NCI-H2107 treated with DMSO at 0.1 percent for 48 hours (cell line): ENCODE measurements at regions not wholly inside any gene's neighbourhood (a gene's known extent, or its start where the extent isn't known, plus 50 kb on each side); places are given as distances from the start of the nearest gene placed in this dataset.
"Not testable (repeated sequence)": the region's sequence is repeated elsewhere in the genome, so short reads cannot be mapped to it uniquely, and the experiment has no call there.

Source experiments
- DNase-seq: peaks from one replicate; lab custom pipeline; 2025; ENCODE audit not compliant: unreplicated experiment; lab: John Stamatoyannopoulos, UW

DNA sequence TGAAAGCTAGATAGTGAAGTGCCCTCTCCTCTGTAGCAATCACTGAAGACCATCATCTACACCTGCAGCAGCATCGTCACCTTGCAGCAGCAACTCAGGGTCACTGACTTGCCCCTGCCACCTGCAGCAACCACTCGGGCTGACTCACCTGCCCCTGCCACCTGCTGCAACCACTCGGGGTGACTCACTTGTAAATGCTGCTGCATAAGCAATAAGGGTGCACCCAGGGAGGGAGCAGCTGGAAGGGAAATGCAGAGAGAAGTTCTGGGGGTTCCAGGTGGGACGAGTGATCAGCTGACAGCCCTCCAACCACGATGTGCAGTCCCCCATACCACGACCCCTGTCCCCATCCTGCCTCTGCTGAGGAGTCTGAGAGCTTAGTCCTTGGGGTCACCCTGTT, 357.1 kb upstream of the SFSWAP start:
- DNase-seq = no peak

DNA sequence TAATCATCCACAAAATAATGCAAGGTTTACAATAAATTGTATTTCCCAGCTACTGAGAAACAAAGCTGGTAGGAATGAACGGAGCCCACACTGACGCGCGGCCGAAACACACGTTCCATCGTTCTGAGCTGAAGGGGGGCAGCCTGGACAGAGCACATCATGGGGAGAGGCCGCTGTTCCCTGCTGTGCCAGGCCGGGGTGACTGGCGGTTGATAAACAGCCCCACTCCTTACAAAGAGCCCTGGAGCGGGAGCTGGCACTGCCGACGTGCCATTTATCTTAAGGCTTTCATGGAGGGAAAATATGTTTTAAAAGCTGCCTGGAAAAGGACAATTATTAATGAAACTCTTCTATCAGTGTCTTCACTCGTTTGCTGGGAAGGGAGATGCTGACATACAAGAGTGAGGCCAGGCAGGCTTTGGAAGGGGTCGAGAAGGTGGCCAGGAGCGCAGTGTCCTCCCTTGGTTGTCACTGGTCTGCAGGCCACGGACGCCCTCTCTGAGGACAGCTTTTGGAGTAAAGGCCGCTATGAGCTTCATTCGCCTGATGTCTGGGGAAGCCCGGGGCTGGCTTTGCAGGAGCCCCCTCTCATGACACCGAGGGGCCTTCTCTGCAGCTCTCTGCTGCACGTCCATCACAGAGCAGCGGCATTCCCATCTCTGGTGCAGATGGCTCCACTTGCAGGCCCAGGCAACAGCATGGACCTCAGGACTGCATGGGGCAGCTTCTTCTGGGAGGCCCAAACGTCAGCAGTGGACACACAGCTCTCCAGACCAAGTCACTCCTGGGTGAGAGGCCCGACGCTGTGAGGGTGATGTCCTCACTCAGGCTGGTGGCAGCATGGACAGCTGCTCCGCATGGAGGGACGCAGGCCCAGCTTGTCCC, 355.3 kb upstream of the SFSWAP start:
- DNase-seq = no peak

DNA sequence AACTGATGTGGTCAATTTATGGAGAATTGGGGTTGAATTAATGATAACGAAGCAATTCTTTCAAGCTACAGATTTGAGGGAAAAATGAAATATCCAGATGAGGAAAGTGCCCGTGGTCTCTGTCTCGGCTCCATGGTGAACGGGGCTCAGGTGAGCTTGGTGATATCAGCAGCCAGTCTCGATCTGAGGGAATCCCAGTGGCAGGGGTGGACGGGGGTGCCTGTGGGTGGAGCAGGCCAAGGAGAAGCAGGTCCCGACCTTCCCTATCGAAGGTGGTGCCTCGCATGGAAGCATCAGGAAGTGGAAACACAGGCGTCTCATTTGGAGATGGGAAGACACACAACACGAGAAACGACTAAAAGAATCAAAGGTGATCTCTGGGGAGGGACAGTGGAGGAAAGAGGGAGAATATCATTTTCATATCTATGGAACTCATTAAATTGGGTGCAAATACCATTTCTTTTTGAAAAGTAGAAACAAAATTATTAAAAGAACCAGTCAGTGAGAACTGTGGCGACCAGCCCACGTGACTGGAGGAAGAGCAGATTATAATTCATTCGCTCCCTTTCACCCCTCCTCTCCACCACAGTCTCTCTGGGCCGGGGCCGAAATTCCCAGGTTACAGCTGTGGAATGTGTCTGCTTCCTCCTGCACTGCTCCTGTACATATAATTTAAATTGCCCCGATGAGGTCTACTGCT, 354.3 kb upstream of the SFSWAP start:
- DNase-seq = no peak

DNA sequence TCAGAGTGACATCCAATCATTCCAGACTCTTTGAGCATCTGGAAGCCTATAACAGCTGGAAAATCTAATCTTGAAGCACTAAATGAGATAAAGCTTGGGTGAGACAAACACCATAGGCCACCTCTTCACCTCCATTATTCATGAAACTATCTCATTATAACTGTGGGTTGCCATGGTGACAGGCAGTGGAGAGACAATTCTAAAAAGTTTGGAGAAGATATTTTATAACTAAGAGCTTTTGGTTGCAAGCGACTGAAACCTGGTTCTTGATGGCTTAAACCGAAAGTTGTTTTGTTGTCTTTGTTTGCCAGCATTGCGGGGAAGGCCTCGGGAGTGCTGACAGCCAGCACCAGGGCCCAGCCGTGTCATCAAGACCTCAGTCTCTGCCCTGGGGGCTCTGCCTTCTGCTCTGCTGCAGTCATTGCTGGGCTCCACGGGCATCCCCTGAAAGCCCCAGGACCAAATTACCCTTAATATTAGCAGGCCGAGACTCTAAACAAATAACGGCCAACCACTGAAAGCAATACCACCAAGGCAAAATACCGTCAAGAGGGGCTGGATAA, 353.6 kb upstream of the SFSWAP start:
- no peak for DNase-seq

DNA sequence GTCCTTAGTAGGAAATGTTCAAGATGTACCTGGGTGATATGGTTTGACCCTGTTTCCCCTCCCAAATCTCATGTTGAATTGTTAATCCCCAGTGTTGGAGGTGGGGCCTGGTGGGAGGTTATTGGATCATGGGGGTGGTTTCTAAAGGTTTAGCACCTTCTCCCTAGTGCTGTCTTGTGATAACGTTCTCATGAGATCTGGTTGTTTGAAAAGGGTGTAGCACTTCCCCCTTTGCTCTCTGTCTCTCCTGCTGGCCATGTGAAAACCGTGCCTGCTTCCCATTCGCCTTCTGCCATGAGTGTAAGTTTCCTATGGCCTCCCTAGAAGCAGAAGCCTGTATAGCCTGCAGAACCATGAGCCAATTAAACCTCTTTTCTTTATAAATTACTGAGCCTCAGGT, 353.0 kb upstream of the SFSWAP start:
- DNase-seq = no peak

DNA sequence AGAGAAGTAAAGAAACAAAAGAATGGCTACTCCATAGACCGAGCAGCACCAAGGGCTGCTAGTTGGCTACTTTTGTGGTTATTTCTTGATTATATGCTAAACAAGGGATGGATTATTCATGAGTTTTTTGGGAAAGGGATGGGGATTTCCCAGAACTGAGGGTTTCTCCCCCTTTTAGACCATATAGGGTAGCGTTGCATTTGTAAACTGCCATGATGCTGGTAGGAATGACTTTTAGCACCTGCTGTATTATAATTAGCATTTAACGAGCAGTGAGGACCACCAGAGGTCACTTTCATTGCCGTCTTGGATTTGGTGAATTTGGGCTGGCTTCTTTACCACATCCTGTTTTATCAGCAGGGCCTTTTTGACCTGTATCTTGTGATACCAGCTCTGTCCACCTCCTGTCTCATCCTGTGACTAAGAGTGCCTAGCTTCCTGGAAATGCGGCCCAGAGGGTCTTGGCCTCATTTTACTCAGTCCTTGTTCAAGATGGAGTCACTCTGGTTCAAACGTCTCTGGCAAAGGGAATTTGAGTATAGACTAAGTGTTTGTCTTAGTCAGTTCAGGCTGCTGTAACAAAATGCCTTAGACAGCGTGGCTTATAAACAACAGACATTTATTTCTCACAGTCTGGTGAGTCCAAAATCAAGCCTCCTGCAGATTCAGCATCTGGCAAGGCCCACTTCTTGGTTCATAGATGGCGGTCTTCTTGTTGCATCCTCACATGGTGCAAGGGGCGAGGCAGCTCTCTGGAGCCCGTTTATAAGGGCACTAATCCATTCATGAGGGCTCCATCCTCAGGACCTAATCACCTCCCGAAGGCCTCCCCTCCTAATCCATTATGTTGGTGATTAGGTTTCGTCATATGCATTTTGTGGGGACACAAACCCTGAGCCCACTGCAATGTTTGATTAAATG, 348.3 kb upstream of the SFSWAP start:
- no peak for DNase-seq

DNA sequence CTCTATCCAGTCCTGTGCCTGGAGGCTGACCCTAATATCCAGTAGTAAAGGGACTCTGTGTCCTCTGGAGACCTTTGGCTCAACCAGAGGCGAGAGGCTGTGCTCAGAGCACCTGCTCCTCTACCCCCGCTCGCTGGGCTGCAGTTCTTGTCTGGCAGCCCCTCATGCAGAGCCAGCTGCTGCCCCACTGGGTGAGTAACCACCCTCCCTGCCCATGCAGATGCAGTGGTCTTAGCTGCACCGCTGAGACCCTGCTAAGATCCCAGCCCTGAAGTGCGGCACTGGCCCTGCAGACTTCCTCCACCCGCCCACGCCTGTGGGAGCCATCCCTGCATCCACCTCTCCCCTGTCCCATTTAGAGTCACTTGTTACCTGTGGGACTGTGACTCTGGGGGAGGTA, 347.5 kb upstream of the SFSWAP start:
- no peak for DNase-seq

DNA sequence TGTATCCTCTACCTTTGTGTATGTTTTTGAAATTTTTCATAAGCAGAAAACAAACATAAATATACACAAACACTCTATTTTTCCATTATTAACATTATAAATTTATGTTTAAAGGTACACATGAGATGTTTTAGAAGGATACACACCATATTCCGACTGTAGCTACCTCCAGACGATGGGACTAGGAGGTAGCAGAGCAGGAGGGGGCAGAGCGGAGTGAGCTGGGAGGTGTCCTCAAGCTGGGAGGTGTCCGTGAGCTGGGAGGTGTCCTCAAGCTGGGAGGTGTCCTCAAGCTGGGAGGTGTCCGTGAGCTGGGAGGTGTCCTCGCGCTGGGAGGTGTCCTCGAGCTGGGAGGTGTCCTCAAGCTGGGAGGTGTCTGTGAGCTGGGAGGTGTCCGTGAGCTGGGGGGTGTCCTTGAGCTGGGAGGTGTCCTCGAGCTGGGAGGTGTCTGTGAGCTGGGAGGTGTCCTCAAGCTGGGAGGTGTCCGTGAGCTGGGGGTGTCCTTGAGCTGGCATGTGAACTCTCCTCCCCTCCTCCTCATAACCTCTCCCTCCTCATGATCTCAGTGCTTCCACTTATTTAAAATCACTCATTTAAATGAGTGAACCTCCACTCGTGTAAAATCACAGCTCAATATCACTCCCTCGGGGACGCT, 346.9 kb upstream of the SFSWAP start:
- DNase-seq = no peak

DNA sequence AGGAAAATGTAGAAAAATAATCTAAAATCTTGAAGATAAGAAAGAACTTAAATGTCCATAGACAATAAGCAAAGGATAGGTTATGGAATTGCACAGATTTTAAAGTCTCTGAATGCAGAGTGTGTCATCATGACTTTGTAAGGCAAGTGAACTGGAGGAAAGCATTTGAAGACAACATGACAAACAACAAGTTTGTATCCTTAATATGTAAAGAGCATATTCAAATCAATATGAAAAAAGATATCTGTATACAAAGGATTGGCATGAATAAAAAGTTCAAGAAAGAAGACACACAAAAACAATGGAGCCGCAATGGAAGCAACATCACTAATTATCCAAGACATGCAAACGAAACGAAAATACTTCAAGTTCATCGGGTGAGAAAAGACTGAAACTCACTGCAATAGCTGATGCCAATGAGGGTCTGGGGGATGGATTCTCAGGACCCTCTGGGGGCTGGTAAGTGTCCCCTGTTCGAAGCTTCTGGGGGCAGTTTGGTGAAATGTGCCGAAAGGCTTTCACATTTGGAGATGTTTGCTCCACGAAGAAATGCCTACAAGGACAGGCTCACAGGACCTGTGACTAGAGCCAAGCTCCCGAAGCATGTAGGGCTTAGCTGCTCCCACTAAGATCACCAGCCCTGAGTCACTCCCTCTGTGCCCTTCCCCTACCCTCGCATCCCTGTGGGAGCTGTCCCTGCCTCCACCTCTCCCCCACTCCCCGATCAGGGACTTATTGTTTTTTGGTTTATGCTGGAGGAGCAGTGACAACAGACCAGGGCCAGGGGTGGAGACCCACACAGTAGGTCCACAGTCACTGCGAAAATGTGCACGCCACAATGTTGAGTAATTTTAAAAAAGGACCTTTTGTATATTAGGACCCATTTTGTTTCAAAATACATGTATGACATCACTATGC, 345.7 kb upstream of the SFSWAP start:
- no peak for DNase-seq

DNA sequence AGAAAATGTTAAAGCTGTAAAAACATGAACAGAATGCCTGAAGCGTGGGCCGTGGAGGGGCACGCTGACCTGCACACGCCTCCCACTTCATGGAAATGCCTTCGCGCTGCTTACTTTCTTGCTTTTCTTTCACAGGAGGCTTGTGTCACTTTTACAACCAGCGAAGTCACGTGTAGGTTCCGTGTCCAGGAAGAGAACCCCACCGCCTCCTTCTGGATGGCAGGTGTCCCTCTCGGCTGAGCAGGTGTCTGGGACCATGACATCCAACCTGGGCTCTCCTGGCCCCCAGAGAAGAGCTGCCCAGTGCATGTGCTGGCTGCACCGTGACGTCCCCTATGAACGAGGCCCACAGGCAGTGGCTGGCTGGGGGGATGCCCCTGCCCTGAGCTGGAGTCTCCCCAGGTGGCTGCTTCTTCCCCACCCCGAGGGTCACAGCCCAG, 345.0 kb upstream of the SFSWAP start:
- DNase-seq = no peak

DNA sequence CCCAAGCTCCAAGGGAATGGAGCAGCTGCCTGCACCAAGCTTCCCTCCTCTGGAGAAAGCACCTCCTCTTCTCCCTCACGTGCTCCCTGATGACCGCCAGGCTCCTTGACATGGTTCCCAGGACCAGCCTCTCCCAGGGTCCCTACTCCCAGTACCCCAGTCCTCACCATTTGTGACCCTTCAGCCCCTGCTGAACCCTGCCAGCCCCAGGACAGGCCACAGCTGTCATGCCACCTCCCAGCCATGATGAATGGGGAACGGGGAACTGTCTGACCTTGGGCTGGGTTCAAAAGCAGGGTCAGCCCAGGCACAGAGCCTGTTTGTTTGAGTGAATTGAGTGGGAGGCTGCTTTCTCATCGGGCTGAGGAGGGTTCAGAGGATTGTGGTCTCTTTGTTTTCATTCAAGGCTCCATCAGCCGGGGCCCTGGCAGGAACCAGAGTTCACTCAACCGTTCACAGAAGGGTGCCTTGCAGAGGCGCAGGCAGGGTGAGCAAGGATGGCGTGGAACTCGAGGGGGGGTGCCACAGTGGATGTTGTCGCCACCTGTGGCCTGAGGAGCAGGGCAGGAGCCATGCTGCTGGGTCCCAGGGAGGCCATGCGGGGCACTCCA, 344.5 kb upstream of the SFSWAP start:
- no peak for DNase-seq

DNA sequence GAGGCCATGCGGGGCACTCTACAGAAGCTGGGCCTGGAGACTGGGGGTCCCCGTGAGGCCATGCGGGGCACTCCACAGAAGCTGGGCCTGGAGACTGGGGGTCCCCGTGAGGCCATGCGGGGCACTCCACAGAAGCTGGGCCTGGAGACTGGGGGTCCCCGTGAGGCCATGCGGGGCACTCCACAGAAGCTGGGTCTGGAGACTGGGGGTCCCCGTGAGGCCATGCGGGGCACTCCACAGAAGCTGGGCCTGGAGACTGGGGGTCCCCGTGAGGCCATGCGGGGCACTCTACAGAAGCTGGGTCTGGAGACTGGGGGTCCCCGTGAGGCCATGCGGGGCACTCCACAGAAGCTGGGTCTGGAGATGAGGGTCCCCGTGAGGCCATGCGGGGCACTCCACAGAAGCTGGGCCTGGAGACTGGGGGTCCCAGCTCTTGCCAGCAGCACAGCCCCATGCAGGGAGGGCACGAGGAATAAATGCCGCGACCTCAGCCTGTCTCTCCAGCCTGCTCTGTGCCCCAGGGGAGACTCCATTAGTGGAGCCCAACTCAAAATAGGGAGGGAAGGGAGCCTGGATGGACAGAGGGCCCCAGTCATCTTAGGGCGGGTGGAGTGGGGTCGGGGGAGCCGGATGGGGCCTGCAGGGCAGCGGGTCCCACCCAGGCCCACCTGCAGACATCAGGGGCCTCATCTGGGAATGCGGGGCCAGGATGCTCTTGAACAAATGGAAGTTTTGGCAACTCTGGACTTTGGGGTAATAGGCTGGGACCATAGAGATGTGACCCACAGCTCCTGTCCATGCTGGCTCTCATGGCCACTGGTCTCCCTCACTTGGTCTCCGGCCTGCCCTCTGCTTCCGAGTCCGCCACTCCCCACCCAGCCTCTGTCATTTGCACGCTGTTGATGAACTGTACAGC, 343.6 kb upstream of the SFSWAP start:
- not testable (repeated sequence) for DNase-seq

DNA sequence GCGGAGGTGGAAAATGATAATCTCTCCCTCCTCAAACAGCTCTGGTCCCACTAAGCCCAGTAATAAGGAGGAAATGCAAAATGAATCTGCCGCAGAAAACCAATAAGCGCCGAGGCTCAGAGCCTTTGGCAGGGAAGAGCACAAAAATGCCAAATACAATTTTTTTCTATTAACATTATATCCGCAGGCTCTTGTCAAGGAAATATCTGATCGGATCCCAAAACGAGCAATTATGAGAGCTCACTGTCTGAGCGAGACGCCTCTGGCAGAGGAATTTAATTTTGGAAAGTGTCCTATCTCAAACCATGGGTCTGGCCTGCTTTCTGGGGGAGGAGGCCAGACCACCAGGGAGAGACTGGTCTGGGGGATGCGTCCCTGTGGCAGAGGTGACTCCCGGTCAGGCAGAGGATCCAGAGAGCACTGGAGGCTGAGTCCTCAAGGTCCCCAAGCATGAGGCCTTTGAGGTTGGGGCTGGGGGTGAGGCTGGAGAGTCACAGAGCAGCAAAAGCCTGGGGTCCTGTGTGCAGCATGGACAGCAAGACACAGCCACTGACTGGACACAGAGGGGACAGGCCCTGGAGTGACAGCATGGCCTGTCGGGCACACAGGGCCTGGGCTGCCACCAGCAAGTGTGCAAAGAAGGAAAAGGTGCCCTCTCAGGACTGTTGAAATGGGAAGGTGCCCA, 342.8 kb upstream of the SFSWAP start:
- DNase-seq = no peak

DNA sequence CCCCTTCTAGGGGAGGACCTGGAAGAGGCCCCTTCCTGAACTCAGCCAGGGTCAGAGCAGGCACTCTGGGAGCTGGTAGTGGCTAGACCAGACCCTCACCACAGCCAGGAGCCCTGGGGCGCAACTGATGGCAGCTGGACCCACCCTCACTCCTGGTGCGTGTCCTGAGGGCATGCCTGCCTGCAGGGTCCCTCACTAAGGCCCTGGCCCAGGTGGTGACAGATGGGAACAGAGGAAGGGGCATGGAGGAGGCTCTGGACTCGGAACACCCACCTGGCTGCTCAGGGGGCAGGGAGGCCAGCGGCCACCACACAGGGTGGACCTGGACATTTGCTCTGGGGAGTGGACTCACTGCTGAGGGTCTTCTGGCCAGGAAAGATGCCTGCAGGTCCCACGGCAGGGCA, 342.2 kb upstream of the SFSWAP start:
- no peak for DNase-seq

DNA sequence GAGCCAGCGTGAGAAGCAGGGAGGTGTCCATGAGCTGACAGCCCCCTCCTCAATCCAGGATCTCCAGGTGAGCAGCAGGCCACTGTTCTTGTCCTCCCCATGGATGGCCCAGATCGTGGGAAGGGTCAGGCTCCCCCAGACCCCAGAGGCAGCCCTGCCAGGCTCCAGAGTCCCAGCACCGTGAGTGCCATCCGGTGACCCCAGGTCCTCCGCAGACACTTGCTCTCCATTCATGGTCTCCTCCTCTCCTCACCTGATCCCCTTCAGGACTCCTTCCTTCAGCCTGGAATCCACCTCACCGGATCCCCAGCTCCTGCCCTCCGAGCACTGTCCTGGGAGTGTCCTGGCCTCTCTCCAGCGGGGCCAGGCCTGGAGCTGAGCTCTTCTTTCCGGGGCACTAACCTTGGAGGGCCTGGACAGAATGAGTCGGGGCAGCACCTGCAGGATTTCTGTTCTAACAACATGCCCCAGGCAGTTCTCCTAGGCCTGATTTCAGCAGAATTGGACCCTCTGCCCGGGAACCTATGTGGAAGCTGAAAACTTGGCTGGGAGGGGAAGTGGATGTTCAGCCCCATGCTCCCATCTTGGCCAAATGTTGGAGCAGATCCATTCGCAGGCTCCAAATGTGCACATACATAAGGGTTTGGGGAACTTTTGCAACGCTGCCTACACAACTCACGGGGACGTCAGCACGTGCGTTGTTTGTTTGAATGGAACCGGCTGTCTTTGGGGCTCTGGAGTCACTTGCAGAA, 341.6 kb upstream of the SFSWAP start:
- no peak for DNase-seq

DNA sequence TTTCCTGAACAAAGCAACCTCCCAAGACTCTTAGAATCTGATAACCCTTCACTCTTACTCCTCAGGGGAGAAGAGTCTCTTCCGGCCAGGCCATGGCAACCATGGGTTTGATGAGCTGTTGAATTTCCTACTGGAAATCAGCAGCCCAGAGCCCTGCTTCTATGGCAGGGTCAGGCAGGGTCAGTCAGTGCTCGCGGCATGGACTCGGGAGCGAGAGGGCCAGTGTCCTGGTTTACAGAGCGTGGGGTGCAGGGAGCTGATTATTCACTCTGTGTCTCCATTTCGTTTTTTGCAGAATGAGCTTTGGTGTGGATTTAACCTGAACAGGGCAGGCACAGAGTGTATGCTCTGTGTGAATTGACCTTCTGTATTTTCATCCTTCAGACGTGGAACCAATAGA, 340.6 kb upstream of the SFSWAP start:
- no peak for DNase-seq
